HG03520 (cell line): ENCODE measurements at regions not wholly inside any gene's neighbourhood (a gene's known extent, or its start where the extent isn't known, plus 50 kb on each side); places are given as distances from the start of the nearest gene placed in this dataset.
"Not testable (repeated sequence)": the region's sequence is repeated elsewhere in the genome, so short reads cannot be mapped to it uniquely, and the experiment has no call there.

Experiments
- ATAC-seq: cut with Tn5 transposase; IDR thresholded peaks from one replicate; pipeline ENCODE4 v1.9.1; 2021; ENCODE audit warnings: mild to moderate bottlenecking, moderate library complexity; ENCODE audit not compliant: unreplicated experiment

GRCh38 chr10:78207216-78207615, 173.6 kb downstream of the RPS24 start:
- no peak for ATAC-seq

- ATAC-seq = no peak
Measured at GRCh38 chr10:78207776-78208175, 174.1 kb downstream of the RPS24 start.

DNA sequence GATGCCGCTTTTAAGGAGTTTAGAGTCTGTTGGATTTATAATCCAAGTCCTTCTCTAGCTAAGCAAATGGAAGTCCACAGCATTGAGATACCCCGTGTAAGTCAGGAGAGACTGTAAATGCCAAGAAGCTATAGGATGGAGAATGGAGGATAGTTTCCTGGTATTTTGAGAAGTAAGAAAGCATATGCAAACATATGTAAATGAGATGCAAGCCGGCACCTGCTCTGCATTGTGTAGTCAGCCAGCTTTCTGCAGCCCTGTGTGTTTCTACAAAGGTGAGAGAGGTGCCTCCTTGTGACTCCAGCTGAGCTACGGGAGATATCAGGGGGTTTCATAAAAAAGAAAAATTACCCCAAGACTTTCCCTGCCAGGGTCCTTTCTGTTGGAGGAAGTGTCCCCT, 176.3 kb downstream of the RPS24 start:
- no peak for ATAC-seq

DNA sequence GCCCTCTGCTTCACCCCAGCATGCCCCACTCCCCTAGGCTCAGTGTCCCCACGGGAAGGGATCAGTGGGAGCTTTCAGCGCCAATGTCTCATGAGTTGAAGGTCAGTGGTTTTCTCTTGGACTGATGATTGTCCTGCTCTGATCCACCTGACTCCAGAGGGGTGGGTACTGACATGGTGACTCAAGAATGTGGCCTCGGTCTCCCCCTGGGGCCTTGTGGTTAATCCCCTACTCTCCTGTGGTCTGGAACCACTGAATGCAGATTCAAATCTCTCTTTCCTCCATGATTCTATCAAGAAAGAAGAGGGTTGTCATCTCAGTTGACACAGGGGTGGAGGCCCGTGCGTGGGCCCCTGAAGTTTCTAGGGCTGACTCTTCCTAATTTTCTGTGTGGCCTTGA, 176.9 kb downstream of the RPS24 start:
- no peak for ATAC-seq

- ATAC-seq = no peak
Measured at GRCh38 chr10:78210976-78211375, 177.3 kb downstream of the RPS24 start.

- no peak for ATAC-seq
Measured at GRCh38 chr10:78211561-78212051, 177.9 kb downstream of the RPS24 start.

- ATAC-seq = no peak
Measured at GRCh38 chr10:78212060-78212785, 178.6 kb downstream of the RPS24 start.

- no peak for ATAC-seq
Measured at GRCh38 chr10:78212786-78213175, 179.1 kb downstream of the RPS24 start.

- no peak for ATAC-seq
Measured at GRCh38 chr10:78214955-78215354, 181.3 kb downstream of the RPS24 start.

GRCh38 chr10:78215645-78216044, 182.0 kb downstream of the RPS24 start:
- no peak for ATAC-seq

- no peak for ATAC-seq
Measured at GRCh38 chr10:78217336-78217735, 183.7 kb downstream of the RPS24 start.

GRCh38 chr10:78218798-78219490, 185.3 kb downstream of the RPS24 start:
- no peak for ATAC-seq

DNA sequence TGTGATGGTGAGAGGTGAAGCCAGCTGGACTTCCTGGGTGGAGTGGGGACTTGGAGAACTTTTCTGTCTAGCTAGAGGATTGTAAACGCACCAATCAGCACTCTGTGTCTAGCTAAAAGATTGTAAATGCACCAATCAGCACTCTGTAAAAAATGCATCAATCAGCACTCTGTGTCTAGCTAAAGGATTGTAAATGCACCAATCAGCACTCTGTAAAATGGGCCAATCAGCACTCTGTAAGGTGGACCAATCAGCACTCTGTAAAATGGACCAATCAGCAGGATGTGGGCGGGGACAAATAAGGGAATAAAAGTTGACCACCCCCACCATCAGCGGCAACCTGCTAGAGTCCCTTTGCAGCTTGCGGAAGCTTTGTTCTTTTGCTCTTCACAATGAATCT, 185.9 kb downstream of the RPS24 start:
- ATAC-seq = not testable (repeated sequence)

- ATAC-seq = no peak
Measured at GRCh38 chr10:78220781-78221180, 187.1 kb downstream of the RPS24 start.

GRCh38 chr10:78222096-78222790, 188.6 kb downstream of the RPS24 start:
- no peak for ATAC-seq

DNA sequence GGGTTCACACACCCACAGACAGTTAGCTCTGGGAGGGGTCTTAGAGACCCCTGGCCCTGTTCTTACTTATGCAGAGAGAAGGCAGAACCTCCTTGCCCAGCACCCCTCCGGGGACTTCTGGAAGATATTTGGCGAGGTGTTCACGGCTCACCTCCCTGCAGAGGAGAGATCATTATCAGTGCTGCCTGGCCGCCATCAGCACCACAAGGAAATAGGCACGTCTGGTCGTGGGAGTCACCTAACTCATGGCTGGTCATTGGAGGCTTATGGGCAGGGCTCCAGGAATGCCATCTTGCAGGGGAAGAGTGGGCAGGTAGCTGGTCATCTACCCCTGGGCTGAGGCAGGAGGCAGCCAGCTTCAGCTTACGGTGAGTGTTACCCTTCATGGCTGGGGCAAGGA, 189.4 kb downstream of the RPS24 start:
- no peak for ATAC-seq

DNA sequence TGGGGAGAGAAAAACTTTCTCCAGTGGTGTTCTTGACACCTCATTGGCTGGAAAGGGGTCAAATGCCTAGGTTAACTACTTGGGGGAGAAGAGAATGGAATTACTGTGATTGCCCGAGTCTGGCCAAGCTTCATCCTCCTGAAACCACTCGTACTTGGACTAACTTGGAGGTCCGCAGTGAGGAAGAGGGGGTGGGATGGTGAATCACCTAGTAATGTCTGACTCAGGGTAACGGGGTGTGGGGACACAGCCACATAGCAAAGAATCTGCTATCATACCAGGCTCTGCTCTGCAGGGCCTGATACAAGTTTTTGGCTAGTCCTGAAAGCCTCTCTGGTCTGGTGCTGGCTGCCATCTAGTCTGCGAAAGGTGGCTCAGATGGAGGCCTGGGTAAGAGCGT, 190.9 kb downstream of the RPS24 start:
- ATAC-seq = no peak

- ATAC-seq = no peak
Measured at GRCh38 chr10:78225594-78225993, 191.9 kb downstream of the RPS24 start.

DNA sequence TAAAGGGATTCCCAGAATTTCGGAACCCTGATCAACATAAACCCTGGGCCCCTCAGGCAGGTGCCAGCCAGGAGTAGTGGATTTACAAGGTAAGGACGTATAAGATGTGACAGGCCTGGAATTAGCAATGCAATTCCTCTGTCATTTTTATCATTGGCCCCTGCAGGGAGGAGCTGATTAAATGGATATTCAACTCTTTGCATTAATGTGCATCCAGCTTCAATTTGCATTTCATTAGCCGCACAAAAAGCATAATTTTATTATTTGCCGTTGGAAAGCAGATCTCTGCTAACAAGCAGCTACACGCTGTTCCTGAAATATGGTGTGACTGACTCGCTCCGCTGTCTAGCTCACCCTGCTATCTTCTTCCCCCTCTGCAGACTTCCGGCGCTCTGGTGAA, 195.8 kb downstream of the RPS24 start:
- ATAC-seq = no peak

GRCh38 chr10:78229950-78230675, 196.4 kb downstream of the RPS24 start:
- ATAC-seq = no peak

DNA sequence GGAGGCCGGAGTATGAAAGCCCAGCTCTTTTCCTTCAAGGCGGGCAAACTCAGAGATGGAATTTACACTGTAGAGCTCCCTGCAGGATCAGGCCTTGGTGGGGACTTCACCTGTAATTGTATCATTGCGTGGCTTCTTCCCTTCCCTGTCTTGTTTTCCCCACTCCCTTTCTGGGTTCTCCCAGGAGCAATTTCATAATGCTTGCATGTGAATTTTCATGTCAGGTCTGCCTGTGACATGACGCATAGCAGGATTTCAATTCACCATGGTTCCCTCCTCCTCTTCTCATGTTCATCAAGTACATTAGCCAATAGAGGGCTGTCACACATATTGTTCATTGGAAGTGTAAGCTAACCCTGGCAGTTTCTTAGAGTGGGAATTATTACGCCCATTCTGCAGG, 197.7 kb downstream of the RPS24 start:
- no peak for ATAC-seq
